Non-pigmented ciliary epithelial cell (primary cell): ENCODE measurements at regions not wholly inside any gene's neighbourhood (a gene's known extent, or its start where the extent isn't known, plus 50 kb on each side); places are given as distances from the start of the nearest gene placed in this dataset.
"Not testable (repeated sequence)": the region's sequence is repeated elsewhere in the genome, so short reads cannot be mapped to it uniquely, and the experiment has no call there.

Source experiments
- DNase-seq: peaks from one replicate; pipeline ENCODE4 v3.0.0-alpha.2; 2010; ENCODE audit warnings: low read depth

- DNase-seq, result no peak
Measured at GRCh38 chr3:95775486-95776094, 1038.8 kb upstream of the EPHA6 start.

GRCh38 chr3:95781598-95781997 is 1032.8 kb upstream of the EPHA6 start:
- no peak for DNase-seq

DNA sequence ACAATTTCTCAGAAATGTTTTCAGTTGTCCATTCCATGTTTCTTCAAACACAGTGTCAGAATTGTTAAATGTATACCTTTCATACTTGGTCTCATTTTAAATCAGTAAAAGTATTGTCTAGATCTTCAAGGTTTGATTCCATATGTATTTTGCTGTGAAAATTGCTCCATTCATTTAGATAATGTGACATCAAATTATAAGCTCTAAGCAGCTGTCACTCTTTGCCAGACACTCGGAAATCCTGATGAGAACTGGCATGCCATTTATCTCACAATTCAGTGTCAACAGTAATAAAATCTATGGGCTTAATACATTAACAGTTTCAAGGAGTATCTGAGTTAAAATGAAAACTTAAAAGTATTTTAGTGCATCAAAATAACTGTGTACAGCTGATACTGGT is 1025.3 kb upstream of the EPHA6 start:
- no peak for DNase-seq

DNA sequence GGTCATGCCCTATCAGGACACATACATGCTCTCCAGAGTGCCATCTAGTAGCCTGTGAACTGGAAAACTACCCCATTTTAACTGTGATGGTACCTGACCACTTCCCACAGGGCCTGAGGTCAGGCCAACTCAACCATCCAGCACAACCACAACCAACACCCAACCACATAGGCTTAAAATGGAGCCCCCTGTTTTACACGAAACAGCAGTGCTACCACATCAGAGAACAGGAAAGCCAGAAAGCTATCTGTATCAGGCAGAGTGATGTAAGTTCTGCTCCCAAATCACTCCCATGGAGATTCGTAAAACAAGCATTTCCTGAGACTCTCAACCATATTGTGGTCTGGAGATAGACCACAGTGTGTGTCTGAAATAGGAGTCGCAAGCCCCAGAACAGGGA is 1017.3 kb upstream of the EPHA6 start:
- DNase-seq, result no peak

DNA sequence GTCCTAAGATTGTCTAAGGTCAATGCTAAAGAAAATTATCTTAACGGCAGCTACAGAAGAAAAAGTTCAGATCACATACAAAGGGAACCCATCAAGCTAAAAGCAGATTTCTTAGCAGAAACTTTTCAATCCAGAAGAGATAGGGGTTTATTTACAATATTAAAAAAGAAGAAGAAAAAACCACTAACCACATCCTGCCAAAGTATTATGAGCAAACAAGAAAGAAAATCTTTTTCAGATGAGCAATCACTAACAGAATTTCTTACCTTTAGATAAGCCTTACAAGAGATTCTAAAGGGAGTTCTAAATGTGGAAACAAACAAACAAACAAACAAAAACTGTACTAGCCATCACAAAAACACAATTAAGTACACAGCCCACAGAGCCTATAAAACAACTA is 1015.8 kb upstream of the EPHA6 start:
- DNase-seq, result no peak

- no peak for DNase-seq
Measured at GRCh38 chr3:95810462-95810861, 1003.9 kb upstream of the EPHA6 start.

DNA sequence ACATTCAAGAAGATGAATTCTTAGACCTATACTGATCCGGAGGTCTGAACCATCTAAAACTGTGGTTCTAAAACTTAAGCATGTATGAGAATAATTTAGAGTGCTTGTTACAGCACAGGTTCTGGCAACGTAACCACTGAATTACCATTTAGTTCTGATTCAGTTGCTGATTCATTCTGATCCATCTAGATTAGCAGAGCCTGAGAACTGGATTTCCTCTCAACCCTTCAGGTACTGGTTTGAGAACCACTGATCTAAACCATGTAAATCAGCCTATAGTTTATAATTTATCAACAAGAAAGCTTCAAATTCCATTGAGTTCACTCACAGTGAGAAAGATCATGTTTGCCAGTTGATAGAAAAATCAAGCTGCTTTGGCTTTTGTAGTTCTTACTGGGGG is 1001.1 kb upstream of the EPHA6 start:
- no peak for DNase-seq

GRCh38 chr3:95815828-95816227 is 998.6 kb upstream of the EPHA6 start:
- no peak for DNase-seq

- DNase-seq, result no peak
Measured at GRCh38 chr3:95826419-95826818, 988.0 kb upstream of the EPHA6 start.

GRCh38 chr3:95832146-95832545 is 982.2 kb upstream of the EPHA6 start:
- DNase-seq, result no peak

DNA sequence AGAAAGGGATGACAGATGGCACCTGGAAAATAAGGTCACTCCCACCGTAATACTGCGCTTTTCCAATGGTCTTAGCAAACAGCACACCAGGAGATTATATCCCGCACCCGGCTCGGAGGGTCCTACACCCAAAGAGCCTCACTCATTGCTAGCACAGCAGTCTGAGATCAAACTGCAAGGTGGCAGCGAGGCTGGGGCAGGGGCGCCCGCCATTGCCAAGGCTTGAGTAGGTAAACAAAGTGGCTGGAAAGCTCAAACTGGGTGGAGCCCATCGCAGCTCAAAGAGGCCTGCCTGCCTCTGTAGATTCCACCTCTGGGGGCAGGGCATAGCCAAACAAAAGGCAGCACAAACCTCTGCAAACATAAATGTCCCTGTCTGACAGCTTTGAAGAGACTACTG is 953.8 kb upstream of the EPHA6 start:
- DNase-seq, result not testable (repeated sequence)

DNA sequence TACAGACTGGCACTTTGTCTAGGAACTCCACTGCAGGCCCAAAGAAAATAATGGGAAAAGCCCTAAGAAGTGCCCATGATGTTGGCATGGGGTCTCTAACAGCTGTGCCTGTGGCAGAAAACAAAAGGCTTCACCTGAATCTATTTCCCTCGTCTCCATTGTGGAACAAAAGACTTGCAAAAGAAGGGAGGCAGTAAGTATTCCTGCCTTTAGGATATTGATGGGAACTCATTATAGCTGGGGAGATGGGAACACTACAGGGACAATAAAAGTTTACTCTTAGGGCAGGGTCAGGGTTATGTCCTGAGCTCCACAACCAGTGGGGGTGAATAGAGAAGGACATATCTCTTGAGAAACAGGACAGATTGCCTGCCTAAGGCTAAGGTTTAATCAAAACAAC is 930.6 kb upstream of the EPHA6 start:
- no peak for DNase-seq

DNA sequence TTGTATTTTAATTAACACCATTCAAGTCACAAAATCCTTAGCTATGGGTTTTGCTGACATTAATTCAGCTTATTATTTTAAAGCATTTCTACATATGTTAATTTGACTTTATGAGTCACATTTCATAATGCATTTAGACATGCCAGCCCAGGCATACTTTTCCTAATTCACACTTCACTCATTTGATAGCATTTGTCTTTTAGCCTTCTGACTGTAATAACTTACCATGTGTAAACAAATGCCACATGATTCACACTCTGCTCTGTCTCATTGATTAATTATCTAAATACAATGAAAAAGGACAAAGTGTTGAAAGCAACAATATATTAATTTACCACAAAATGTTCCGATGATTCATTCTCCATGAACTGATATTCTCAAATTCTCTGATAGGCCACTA is 927.8 kb upstream of the EPHA6 start:
- no peak for DNase-seq

- DNase-seq, result no peak
Measured at GRCh38 chr3:95887114-95887513, 927.3 kb upstream of the EPHA6 start.

DNA sequence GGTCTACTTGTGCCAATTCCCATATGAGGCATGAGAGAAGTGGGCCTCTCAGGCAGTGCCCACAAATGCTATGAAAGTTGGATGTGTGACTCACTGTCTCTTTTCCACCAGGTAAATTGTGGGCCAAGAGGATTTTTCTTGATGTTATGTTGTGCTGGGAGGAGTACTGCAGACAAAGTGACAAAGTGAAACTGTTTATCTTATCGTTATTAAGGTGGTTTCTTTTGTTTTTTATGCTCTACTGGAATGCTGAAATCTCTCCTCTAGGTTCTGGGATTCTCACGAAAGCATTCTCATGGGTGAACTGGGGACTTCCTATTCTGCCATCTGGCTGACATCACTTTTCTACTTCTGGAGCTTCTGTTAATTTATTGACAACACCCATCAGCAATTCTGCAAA is 919.6 kb upstream of the EPHA6 start:
- no peak for DNase-seq

GRCh38 chr3:95899494-95899893 is 914.9 kb upstream of the EPHA6 start:
- no peak for DNase-seq

GRCh38 chr3:95899911-95900310 is 914.5 kb upstream of the EPHA6 start:
- DNase-seq, result no peak

GRCh38 chr3:95901948-95902347 is 912.4 kb upstream of the EPHA6 start:
- no peak for DNase-seq

GRCh38 chr3:95905182-95905581 is 909.2 kb upstream of the EPHA6 start:
- DNase-seq, result no peak

- DNase-seq, result no peak
Measured at GRCh38 chr3:95911767-95912166, 902.6 kb upstream of the EPHA6 start.

- peak; percentile 82 for DNase-seq
Measured at GRCh38 chr3:95923496-95924210, 890.7 kb upstream of the EPHA6 start.

DNA sequence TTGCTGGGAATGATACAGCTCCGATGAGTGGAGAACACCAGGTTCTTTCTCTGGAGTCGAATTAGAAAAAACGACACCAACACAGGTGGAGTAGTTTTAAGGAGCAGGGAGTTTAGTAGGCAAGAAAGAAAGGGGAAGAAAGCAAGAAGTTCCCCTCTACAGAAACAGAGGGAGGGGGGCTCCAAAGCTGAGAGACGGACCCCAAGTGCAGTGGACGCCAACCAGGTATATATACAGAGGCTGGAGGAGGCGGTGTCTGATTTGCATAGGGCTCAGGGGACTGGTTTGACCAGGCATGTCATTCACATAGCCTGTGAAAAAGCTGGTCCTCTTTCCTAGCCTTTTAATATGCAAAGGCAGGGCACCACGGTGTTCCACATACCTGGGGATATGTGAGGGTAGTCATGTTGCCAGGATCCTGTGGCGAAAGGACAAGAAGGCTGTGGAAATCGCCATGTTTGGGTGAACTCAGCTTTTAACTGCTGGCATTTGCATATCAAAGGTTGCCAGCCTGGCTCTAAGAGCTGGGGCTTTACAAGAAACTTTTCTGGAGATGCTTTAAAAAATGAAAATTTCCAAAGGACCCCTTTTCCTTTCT is 887.4 kb upstream of the EPHA6 start:
- DNase-seq, result no peak

- DNase-seq, result no peak
Measured at GRCh38 chr3:95934181-95934580, 880.2 kb upstream of the EPHA6 start.
